ENCODE measurements at regions not wholly inside any gene's neighbourhood (a gene's known extent, or its start where the extent isn't known, plus 50 kb on each side); places are given as distances from the start of the nearest gene placed in this dataset.
"Not testable (repeated sequence)": the region's sequence is repeated elsewhere in the genome, so short reads cannot be mapped to it uniquely, and the experiment has no call there.

DNA sequence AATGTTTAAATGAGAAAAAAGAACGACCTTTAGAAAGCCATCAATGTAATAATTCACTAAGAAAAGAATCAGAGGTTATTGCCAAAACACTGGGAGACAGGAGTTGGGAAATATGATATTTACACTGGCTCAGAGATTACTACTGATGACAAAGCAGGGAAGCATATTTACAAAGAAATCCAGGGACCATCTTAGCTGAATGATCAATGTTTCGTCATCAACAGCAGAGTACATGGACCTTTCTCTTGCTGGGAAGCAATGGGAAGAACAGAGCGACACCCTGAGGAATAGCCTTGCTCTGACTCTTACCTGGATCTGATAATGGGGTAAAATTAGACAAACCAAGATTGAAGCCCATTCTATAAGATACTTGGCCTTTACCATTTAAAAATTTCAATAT lies 1293.5 kb downstream of the XPNPEP1 start:
- no peak for DNase-seq

DNA sequence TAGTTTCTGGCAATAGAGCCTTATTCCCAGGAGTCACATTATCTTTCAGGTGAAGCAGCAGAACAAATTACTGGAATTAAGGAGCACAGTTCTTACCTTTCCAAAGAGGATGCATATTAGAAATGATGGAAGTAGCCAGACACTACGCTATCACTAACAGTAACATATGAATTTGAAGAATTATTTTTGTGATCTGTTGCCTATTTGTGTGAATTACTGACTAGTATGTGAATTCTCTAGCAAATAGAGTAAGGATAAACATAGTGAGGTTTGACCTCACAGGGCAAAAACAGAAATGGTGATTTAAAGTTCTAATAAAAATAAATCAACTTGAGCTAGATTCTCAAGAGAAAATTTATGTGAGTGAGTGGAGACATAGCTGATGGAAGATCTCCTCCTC lies 1299.3 kb downstream of the XPNPEP1 start:
- no peak for DNase-seq

DNA sequence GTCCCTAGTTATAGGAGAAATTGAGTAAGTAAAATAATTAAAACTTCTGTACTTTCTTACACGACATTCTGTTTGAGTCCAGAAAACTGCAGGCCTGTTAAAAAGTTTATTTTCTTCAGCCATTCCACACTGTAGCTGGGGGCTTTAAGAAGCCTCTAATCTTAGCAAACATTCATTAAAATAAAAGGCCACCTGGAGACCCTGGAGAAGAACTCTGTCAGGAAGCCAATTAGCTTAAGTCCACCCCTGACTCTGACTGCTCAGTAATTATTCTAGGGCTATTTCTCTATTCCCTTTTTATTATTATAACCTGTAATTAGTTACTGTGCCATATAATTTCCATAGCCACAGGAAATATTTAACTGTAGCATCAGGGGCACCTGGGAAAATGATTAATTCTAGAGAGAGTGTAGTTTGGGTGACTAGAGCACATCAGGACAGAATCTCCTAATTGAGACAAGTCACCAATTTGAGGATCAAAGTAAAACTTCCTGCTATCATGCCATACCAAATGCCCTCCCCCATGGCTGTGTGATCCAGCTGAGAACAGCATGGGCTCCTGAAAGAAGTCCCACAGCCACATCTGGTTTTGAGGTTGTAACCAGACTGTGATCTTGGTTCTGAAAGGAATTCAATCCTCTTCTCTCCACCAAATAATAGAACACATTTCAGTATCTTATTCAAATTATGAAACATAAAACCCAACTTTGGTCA lies 1302.3 kb downstream of the XPNPEP1 start:
- DNase-seq = no peak

- no peak for DNase-seq
These were observed 1306.6 kb downstream of the XPNPEP1 start for GRCh38 chr10:108616559-108617285.

DNA sequence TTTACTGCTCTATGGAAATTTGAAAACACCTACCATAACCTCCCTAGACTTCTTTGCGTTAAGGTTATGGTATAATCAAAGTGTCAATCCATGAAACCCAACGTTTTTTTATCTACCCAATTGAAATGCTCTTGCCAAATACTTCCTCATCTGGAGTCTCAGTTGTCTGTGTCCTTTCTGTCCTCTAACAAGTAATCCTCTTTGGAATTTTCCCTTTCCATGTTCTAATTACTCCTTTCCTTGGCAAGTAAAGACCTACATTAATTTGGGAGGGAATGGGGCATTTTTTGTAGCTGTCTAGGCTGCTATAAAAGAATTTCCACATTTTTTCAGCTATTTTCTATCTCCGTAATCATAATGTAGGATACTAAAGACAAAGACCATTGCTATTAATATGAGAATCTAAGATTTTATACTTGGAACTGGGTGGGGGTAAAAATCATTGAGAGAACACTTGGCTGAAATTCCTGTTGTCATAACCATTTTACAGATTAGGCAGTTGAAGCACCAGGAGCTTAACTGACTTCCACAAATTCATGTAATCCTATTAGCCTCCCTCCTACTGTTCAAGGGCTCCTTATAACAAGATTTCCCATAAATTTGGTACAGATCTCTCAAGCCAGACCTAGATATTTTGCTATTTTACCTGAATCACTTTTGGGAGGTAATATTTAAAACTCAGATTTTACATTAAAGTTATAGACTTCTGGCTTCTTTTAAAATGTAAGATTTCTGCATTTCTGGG lies 1307.6 kb downstream of the XPNPEP1 start:
- DNase-seq = no peak

DNA sequence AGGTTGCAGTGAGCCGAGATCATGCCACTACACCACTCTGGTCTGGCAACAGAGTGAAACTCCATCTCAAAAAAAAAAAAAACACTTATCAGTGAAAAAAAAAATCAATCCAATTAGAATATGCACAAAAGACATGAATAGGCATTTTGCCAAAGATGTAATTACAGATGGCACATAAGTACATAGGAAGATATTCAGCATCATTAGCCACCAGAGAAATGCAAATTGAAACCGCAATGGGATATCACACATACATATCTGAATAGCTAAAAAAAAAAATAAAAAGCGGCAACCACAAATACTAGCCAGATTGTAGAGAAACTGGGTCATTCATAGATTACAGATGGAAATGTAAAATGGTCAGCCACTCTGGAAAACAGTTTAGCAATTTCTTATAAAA lies 1310.8 kb downstream of the XPNPEP1 start:
- DNase-seq = no peak

GRCh38 chr10:108608860-108609259 lies 1314.5 kb downstream of the XPNPEP1 start:
- no peak for DNase-seq

GRCh38 chr10:108601851-108602250 lies 1321.5 kb downstream of the XPNPEP1 start:
- DNase-seq = no peak

DNA sequence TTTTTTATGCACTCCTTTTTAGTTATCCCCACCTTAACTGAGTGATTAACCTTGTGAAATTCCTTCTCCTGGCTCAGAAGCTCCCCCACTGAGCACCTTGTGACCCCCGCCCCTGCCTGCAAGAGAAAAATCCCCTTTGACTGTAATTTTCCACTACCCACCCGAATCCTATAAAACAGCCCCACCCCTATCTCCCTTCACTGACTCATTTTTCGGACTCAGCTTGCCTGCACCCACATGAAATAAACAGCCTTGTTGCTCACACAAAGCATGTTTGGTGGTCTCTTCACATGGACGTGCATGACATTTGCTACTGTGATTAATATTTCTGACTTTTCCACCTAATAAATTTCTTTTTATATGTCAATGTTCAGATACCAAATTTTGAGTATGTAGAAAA lies 1322.8 kb downstream of the XPNPEP1 start:
- not testable (repeated sequence) for DNase-seq

DNA sequence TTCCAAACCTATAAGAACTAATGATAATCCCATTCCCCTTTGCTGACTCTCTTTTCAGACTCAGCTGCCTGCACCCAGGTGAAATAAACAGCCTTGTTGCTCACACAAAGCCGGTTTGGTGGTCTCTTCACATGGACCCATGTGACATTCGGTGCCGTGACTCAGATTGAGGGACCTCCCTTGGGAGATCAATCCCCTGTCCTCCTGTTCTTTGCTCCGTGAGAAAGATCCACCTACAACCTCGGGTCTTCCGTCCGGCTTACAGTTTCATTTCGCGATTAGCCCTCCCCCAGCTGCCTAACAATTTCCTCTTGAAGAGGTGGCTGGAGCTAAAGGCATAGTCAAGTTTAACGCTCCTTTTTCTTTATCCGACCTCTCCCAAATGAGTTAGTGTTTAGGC lies 1324.0 kb downstream of the XPNPEP1 start:
- DNase-seq = not testable (repeated sequence)

GRCh38 chr10:108598831-108599230 lies 1324.5 kb downstream of the XPNPEP1 start:
- no peak for DNase-seq

- DNase-seq = no peak
These were observed 1325.0 kb downstream of the XPNPEP1 start for GRCh38 chr10:108598320-108598695.

DNA sequence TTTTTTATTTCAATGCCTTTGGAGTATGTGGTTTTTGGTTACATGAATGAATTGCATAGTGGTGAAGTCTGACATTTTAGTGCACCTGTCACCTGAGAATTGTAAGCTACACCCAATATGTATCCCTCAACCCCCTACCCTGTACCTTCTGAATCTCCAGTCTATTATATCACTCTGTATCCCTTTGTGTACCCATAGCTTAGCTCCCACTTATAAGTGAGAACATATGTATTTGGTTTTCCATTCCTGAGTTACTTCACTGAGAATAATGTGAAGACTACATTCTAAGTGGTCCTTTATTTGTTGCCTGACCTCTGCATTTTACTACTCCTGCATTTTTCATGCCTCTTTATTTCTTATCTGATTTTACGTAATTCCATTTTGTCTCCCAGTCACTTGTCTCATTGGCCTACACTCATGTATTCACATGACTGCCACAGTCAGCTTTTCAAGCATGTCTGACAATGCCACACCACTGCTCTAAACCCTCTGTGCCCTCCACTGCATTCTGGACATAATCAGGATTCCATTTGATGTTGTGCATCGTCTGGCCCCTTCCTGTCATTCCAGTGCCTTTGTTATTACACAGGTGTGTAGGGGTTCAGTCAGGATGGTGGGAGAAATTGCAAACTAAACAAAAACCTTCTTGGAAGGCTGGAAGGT lies 1325.5 kb downstream of the XPNPEP1 start:
- DNase-seq = no peak

- DNase-seq = no peak
These were observed 1326.3 kb downstream of the XPNPEP1 start for GRCh38 chr10:108597031-108597430.

GRCh38 chr10:108592956-108593355 lies 1330.4 kb downstream of the XPNPEP1 start:
- DNase-seq = no peak

DNA sequence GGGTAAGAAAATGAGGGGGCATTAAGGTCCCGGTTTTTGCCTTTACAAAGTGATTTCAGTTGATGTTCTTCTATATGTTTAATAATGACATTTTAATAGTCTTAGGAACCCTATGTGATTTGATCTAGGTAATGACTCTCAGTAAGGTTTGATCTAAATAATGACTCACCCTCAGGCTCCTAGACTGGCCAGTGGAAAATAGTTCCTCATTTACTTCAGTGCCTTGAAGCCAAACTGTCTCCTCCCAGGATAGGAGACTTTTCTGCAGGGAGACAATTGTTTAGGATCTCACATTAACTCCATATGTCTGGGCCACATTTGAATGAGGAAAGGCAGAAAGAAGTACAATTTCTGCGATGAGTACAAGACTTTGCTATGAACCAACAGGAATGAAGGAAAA lies 1331.9 kb downstream of the XPNPEP1 start:
- no peak for DNase-seq

- DNase-seq = no peak
These were observed 1336.9 kb downstream of the XPNPEP1 start for GRCh38 chr10:108586424-108586823.

DNA sequence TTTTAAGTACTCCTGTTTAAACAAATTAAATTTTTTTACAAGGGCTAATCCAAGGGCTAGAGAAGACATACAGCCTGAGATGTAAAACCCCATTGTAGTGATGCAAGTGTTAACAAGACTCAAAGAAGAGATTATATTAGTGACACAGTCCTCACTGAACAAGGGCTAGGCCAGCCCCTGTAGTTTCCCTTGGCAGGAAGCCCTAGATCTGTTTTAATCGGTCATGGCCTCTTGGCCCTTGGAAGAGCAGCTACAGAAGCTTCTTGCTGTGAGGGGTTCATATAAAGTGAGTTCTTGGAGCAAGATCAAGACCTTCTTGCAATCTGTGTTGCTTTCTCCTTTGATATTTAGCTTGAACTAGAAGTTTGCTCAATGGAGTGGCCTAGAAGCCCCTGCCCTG lies 1339.4 kb downstream of the XPNPEP1 start:
- DNase-seq = no peak

- no peak for DNase-seq
These were observed 1340.4 kb downstream of the XPNPEP1 start for GRCh38 chr10:108582888-108583287.

- DNase-seq = no peak
These were observed 1340.9 kb downstream of the XPNPEP1 start for GRCh38 chr10:108582387-108582786.

DNA sequence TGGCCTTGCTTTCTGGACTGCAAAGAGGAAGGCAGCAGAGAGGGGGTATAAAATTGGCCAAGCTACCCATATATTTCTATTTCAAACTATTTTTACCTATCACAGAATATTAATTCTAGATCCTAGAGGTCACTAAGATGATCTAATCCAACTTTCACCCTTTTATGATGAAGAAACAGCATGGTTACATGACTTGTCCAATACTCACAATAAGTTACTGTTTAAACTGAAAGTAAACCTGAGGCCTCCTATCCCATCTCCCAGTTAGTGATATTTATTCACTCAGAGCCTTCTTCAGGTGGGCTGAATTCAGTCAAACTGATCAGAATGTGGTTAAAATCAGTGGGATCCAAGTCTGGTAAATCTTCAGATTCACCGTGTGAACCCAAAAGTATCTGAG lies 1345.1 kb downstream of the XPNPEP1 start:
- DNase-seq = no peak

DNA sequence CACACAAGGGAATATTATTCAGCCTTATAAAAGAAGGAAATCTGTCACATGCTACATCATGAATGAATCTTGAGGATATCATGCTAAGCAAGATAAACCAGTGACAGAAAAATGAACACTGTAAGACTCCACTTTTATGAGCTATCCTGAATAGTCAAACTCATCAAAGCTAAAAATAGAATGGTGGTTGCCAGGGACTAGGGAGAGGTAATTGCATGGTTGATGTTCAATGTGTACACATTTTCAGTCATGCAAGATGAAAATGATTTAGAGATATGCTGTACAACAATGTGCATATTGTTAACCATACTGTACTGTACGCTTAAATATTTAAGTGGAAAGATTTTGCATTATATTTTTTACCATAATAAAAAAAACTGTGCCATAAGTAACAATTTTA lies 1349.1 kb downstream of the XPNPEP1 start:
- DNase-seq = no peak

- DNase-seq = no peak
These were observed 1354.5 kb downstream of the XPNPEP1 start for GRCh38 chr10:108568824-108569223.

Measured in inflammatory macrophage treated with lipopolysaccharide for 4 hours (primary cell).